ENCODE measurements at regions not wholly inside any gene's neighbourhood (a gene's known extent, or its start where the extent isn't known, plus 50 kb on each side); places are given as distances from the start of the nearest gene placed in this dataset.

- Histone ChIP-seq H4K91ac (ENCODE audit: low read depth, low read length, poor library complexity) (no peak overlapping the region), H3K9me3 (replicated peaks in 1 of 2; ENCODE audit: control insufficient read depth in 2 of 2, insufficient read depth in 1 of 2, low read depth in 1 of 2, low read length in 2 of 2) (no peaks in the 10 kb centered on the region), H3K4me3 (ENCODE audit: low read length in 2 of 2) (no peak overlapping the region), H2AFZ (ENCODE audit: low read length) (no peak overlapping the region), H2BK15ac (ENCODE audit: low read length) (no peak overlapping the region), H2AK5ac (ENCODE audit: low read depth, low read length) (peak overlapping the region; percentile 82), H3K4me1 (ENCODE audit: control insufficient read depth in 2 of 2, insufficient read depth in 1 of 2, low read depth in 1 of 2, low read length in 2 of 2) (peaks cover 18 to 37% of the 10 kb centered on the region in 2 donors), H3K4ac (ENCODE audit: low read length) (no peak overlapping the region), H2BK12ac (ENCODE audit: low read length) (no peak overlapping the region), H3K27ac (replicated peaks; ENCODE audit: low read length) (no peak overlapping the region), H3K23ac (ENCODE audit: low read depth, low read length, poor library complexity) (peak overlapping the region; percentile 80), H4K8ac (ENCODE audit: low read depth, low read length) (no peak overlapping the region), H3K36me3 (replicated peaks in 1 of 2; ENCODE audit: control insufficient read depth in 2 of 2, insufficient read depth in 2 of 2, low read length in 2 of 2) (no peaks in the 10 kb centered on the region), H3K79me1 (ENCODE audit: low read depth, low read length) (no peaks in the 10 kb centered on the region), H3K18ac (ENCODE audit: low read length) (peak overlapping the region; percentile 49), H2BK120ac (ENCODE audit: low read depth, low read length) (no peak overlapping the region), H3K14ac (ENCODE audit: low read length) (no peak overlapping the region), H3K27me3 (ENCODE audit: control insufficient read depth in 3 of 3, insufficient read depth in 3 of 3, low read depth in 1 of 3, low read length in 3 of 3) (no peaks in the 10 kb centered on the region), H3K4me2 (ENCODE audit: insufficient read depth, low read length, poor library complexity, severe bottlenecking) (no peak overlapping the region), H2BK5ac (ENCODE audit: low read length) (no peak overlapping the region), H3K9ac (ENCODE audit: low read depth, low read length, poor library complexity) (peak overlapping the region; percentile 6)
- WGBS, 2 donors (ENCODE audit: extremely low coverage in 2 of 2, insufficient read length in 2 of 2, insufficient replicate concordance in 1 of 2) = no CpG with 5 or more reads among the region's 20 CpGs
- no peak for DNase-seq (ENCODE audit: low spot score)
Measured at GRCh38 chr22:42320443-42321416, 50.3 kb upstream of the TCF20 start.

Data from neuronal stem cell (in vitro differentiated cells).